NCI-H1694 (cell line): ENCODE measurements at regions not wholly inside any gene's neighbourhood (a gene's known extent, or its start where the extent isn't known, plus 50 kb on each side); places are given as distances from the start of the nearest gene placed in this dataset.
"Not testable (repeated sequence)": the region's sequence is repeated elsewhere in the genome, so short reads cannot be mapped to it uniquely, and the experiment has no call there.

Source experiments
- DNase-seq: peaks from one replicate; lab custom pipeline; 2025; lab: John Stamatoyannopoulos, UW

- no peak for DNase-seq
Measured at GRCh38 chr12:83931451-83931850, 981.1 kb downstream of the SLC6A15 start.

GRCh38 chr12:83929792-83930191 lies 982.8 kb downstream of the SLC6A15 start:
- not testable (repeated sequence) for DNase-seq

- DNase-seq, result no peak
Measured at GRCh38 chr12:83920821-83921547, 991.6 kb downstream of the SLC6A15 start.

GRCh38 chr12:83919081-83919480 lies 993.5 kb downstream of the SLC6A15 start:
- no peak for DNase-seq

GRCh38 chr12:83904175-83904574 lies 1008.4 kb downstream of the SLC6A15 start:
- no peak for DNase-seq

- no peak for DNase-seq
Measured at GRCh38 chr12:83896416-83896815, 1016.2 kb downstream of the SLC6A15 start.

- no peak for DNase-seq
Measured at GRCh38 chr12:83893101-83893500, 1019.5 kb downstream of the SLC6A15 start.

- DNase-seq, result no peak
Measured at GRCh38 chr12:83889745-83890144, 1022.9 kb downstream of the SLC6A15 start.

- DNase-seq, result no peak
Measured at GRCh38 chr12:83886479-83886878, 1026.1 kb downstream of the SLC6A15 start.

GRCh38 chr12:83870921-83871599 lies 1041.5 kb downstream of the SLC6A15 start:
- DNase-seq, result not testable (repeated sequence)

- DNase-seq, result no peak
Measured at GRCh38 chr12:83866477-83866876, 1046.1 kb downstream of the SLC6A15 start.

GRCh38 chr12:83865431-83865830 lies 1047.2 kb downstream of the SLC6A15 start:
- no peak for DNase-seq

GRCh38 chr12:83864054-83864453 lies 1048.5 kb downstream of the SLC6A15 start:
- no peak for DNase-seq

- no peak for DNase-seq
Measured at GRCh38 chr12:83859021-83859420, 1053.6 kb downstream of the SLC6A15 start.

GRCh38 chr12:83856803-83857202 lies 1055.8 kb downstream of the SLC6A15 start:
- no peak for DNase-seq

- no peak for DNase-seq
Measured at GRCh38 chr12:83850531-83850930, 1062.1 kb downstream of the SLC6A15 start.

- no peak for DNase-seq
Measured at GRCh38 chr12:83848702-83849101, 1063.9 kb downstream of the SLC6A15 start.

GRCh38 chr12:83843541-83843940 lies 1069.1 kb downstream of the SLC6A15 start:
- no peak for DNase-seq

- no peak for DNase-seq
Measured at GRCh38 chr12:83841620-83842019, 1071.0 kb downstream of the SLC6A15 start.

- DNase-seq, result no peak
Measured at GRCh38 chr12:83827860-83828259, 1084.7 kb downstream of the SLC6A15 start.

- DNase-seq, result no peak
Measured at GRCh38 chr12:83827193-83827592, 1085.4 kb downstream of the SLC6A15 start.

- no peak for DNase-seq
Measured at GRCh38 chr12:83826112-83826511, 1086.5 kb downstream of the SLC6A15 start.

- no peak for DNase-seq
Measured at GRCh38 chr12:83823386-83824045, 1089.1 kb downstream of the SLC6A15 start.
